ENCODE measurements at regions not wholly inside any gene's neighbourhood (a gene's known extent, or its start where the extent isn't known, plus 50 kb on each side); places are given as distances from the start of the nearest gene placed in this dataset.
"Not testable (repeated sequence)": the region's sequence is repeated elsewhere in the genome, so short reads cannot be mapped to it uniquely, and the experiment has no call there.

GRCh38 chr6:27736686-27737085 is 175.5 kb downstream of the OR2B2 start:
- DNase-seq (ENCODE audit: low spot score) = no peak

- no peak for DNase-seq (ENCODE audit: low spot score)
Measured at GRCh38 chr6:27728442-27728841, 183.8 kb downstream of the OR2B2 start.

GRCh38 chr6:27726619-27727023 is 185.6 kb downstream of the OR2B2 start:
- DNase-seq (ENCODE audit: low spot score) = peak; percentile 77

GRCh38 chr6:27720607-27721580 is 191.3 kb downstream of the OR2B2 start:
- DNase-seq (ENCODE audit: low spot score) = peak; percentile 81

DNA sequence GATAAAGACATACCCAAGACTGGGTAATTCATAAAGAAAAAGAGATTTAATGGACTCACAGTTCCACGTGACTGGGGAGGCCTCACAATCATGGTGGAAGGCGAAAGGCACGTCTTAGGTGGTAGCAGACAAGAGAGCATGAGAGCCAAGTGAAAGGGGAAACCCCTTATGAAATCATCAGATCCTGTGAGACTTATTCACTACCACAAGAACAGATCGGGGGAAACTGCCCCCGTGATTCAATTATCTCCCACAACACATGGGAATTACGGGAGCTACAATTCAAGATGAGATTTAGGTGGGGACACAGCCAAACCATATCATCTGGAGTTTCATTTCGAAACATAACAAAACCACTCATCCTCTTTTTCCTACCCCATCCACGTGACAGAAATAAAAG is 193.2 kb downstream of the OR2B2 start:
- peak; percentile 69 for DNase-seq (ENCODE audit: low spot score)

- DNase-seq (ENCODE audit: low spot score) = no peak
Measured at GRCh38 chr6:27706431-27706830, 205.8 kb downstream of the OR2B2 start.

GRCh38 chr6:27700337-27700736 is 211.9 kb downstream of the OR2B2 start:
- no peak for DNase-seq (ENCODE audit: low spot score)

DNA sequence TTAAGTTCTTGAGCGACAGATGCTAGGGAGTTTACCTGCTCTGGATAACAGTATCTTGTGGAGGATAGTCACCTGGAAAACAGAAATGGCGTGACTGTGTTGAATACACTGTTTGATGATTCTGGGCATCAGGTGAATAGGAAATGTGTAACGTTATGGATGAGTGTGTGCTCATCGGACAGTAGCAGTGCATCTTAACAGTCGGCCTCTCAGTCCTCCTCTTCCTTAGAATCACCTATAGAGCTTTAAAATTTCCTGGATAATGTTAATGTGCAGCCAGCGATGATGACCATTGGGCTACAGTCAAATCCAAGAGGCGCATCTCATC is 217.7 kb downstream of the OR2B2 start:
- DNase-seq (ENCODE audit: low spot score) = no peak

- peak; percentile 72 for DNase-seq (ENCODE audit: low spot score)
Measured at GRCh38 chr6:27693766-27694546, 218.2 kb downstream of the OR2B2 start.

GRCh38 chr6:27692133-27692532 is 219.2 kb upstream of the ZNF184 start:
- not testable (repeated sequence) for DNase-seq (ENCODE audit: low spot score)

GRCh38 chr6:27688014-27688586 is 215.2 kb upstream of the ZNF184 start:
- peak; percentile 95 for DNase-seq (ENCODE audit: low spot score)

DNA sequence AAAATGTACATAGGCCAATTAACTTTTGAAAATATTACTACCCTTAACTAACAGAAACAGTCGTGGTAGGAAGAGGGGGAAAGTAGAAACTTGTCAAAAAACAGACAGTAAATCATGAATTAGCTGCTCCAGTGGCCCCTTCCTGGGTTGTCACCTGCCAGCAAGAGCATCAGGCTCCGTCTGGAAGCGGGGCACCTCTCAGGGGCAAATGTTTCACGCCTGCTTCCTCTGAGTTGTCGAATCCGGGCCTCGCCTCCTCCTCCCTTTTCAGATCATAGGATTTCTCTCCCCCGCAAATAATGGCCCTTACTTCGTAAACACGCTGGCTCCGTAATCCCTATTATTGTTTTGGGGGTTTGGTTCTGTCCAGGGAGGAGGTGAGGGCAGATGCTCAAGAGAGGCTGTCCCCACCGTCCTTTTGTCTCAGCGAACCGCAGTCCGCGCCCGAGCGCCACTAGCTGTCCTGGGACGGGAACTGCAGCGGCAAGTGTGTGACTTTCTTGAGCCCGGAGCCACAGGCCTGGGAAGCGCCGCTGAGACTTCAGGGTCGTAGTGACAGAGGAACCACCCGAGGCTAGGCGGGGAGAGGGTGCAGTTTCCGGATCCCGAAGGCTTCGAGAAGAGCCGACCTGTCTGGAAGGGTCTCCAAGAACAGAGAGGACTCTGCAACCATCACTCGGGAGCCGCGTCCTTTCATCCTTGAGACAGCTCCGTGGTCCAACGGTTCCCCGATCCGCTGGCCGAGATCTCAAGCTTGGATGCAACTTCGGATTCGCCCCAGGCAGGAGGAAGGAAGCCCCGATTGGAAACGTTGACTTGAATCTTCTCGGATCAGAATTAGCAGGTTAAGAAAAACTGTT is 214.5 kb upstream of the ZNF184 start:
- DNase-seq (ENCODE audit: low spot score) = peak; percentile 89

DNA sequence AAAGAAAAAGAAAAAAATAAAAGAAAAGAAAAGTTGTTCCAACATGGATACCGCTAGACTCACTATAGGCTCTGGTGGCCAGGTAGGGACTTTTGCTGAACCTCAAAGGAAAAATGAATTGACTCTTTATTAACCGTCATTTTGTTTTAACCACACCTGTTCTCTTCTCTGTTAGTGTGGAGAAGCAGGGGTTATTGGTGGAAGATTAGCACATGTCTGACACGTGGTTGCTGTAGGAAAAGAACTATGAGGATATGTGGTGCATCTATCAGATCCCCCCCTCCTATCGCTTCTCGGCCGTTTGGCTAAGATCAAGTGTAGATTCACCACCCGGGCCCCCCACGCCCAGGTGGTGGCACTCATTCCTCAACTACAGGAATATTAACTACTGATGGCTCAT is 212.4 kb upstream of the ZNF184 start:
- no peak for DNase-seq (ENCODE audit: low spot score)

- peak; percentile 97 for DNase-seq (ENCODE audit: low spot score)
Measured at GRCh38 chr6:27684264-27685211, 211.6 kb upstream of the ZNF184 start.

- DNase-seq (ENCODE audit: low spot score) = no peak
Measured at GRCh38 chr6:27679964-27680694, 207.2 kb upstream of the ZNF184 start.

- DNase-seq (ENCODE audit: low spot score) = no peak
Measured at GRCh38 chr6:27679308-27679963, 206.5 kb upstream of the ZNF184 start.

DNA sequence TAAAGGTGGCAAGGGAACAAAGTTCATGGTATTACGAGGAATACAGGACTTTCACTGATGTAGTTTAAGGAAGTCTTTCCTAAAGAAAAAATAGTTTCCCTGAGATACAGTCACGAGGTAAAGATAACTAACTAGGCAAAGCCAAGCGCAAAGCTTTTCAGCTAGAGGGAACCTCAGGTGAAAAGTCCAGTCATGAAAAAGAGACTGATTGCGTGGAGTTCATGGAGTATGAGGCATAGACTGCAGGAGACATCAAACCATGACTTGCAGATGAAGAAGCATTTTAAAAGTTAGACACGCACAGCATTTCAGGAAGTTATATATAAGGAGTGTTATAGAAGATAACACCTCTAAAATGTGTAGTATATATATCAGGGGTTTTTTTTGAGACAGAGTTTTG is 205.6 kb upstream of the ZNF184 start:
- DNase-seq (ENCODE audit: low spot score) = no peak

DNA sequence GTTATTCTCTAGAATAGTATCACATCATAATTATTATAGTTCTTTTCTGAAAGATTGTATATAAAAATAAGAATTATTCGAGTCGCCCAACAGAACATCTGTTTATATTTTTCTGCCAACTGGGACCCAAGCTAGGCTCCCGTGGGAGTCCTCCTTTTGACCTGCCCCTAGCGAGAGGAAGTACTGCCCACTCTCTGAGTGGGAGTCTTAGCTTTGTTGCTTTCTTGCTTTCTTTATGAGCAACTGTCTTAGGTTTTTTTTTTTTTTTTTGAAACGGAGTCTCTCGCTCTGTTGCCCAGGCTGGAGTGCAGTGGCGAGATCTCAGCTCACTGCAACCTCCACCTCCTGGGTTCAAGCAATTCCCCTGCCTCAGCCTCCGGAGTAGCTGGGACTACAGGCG is 202.0 kb upstream of the ZNF184 start:
- DNase-seq (ENCODE audit: low spot score) = no peak

DNA sequence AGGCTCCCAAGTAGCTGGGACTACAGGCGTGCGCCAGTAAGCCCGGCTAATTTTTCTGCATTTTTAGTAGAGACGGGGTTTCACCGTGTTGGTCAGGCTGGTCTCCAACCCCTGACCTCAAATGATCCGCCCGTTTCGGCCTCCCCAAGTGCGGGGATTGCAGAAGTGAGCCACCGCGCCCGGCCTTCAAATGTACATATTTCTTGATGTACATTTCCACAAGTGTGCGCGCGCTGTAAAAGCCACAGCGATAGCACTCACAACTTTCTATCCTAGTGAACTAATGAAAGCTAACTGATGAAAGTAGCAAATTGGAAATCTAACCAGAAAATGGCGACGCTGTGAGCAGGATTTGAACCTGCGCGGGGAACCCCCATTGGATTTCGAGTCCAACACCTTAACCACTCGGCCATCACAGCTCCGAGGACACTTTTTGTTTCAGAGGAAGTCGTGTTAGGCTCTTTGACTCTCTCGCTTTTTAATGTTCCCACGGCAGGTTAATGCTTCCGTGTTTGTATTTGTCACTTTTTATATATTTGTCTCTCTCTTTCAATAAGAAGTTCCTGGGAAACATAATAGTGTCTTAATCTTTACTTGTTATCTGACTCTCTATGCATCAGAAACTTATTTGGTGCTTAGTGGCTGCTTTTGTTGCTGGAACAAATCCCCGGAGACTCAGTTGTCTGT is 199.4 kb upstream of the ZNF184 start:
- peak; percentile 96 for DNase-seq (ENCODE audit: low spot score)
